ENCODE measurements at regions not wholly inside any gene's neighbourhood (a gene's known extent, or its start where the extent isn't known, plus 50 kb on each side); places are given as distances from the start of the nearest gene placed in this dataset.

DNA sequence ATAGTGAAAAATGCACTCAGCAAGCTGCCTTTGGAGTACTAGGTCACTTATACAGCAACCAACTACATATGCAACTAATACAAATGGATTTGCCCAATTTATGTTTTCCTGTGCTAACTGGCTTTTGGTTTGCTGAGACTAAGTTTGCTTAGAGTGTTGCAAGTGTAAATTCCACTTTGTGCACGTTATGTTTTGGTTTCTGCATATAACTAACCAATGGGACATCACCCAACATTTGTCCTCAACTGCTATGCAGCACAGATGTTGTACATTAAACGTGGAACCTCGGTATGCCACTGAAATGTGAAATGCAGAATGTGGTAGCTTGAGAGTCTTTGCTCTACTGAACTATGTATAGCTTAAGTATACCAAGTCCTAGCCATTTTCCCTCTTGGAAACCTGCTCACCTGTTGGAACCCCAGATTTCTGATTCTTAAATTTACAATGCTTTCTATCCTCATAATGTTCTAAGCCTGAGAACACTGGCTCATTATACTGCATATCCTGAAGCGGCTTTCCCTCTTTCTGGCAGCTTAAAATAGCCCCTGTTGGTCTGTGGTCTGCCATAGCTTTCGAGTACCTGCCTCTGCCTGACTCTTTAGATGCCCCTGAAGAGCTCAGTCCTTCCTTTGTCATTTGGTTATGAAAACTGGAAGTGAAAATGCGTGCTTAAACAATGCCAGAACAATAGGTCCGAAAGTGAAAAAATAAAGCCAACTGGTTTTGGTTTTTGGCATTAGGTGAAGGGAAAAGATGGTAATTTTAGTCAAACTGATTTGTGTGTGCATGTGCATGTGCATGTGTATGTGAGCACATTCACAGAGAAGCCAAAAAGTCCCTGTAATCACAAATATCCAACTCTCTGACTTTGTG is 158.0 kb downstream of the SH2D1A start:
- no peak overlapping the region for H3K27ac ChIP-seq (ENCODE audit: low read depth in 1 of 2, low read length in 2 of 2)
- H3K27me3 ChIP-seq (ENCODE audit: control insufficient read depth in 4 of 4, insufficient read depth in 4 of 4, low read length in 3 of 4) = peaks cover 0 to 4% (median 0%) of the 10 kb centered on the region in 4 donors
- no peaks in the 10 kb centered on the region for H3K4me1 ChIP-seq (ENCODE audit: control insufficient read depth in 4 of 4, insufficient read depth in 4 of 4, low read length in 3 of 4)
- no peak overlapping the region for H3K9ac ChIP-seq (ENCODE audit: low read depth in 1 of 2, low read length in 2 of 2)
- H3K4me3 ChIP-seq (ENCODE audit: low read depth in 1 of 3, low read length in 3 of 3) = no peak overlapping the region
- TF ChIP-seq GABPA (IDR thresholded peaks at IDR 0.05 in 1 of 2, conservative IDR thresholded peaks at IDR 0.05 in 1 of 2) (no peak), FOXA1 (IDR thresholded peaks at IDR 0.05) (no peak), HNF4G (IDR thresholded peaks at IDR 0.05) (no peak), YY1 (IDR thresholded peaks at IDR 0.05) (no peak), NR2F2 (IDR thresholded peaks at IDR 0.05) (no peak), JUND (IDR thresholded peaks at IDR 0.05) (no peak), RAD21 (IDR thresholded peaks at IDR 0.05) (no peak), HNF4A (conservative IDR thresholded peaks at IDR 0.05) (no peak)
- TF ChIP-seq, protein P1, sequence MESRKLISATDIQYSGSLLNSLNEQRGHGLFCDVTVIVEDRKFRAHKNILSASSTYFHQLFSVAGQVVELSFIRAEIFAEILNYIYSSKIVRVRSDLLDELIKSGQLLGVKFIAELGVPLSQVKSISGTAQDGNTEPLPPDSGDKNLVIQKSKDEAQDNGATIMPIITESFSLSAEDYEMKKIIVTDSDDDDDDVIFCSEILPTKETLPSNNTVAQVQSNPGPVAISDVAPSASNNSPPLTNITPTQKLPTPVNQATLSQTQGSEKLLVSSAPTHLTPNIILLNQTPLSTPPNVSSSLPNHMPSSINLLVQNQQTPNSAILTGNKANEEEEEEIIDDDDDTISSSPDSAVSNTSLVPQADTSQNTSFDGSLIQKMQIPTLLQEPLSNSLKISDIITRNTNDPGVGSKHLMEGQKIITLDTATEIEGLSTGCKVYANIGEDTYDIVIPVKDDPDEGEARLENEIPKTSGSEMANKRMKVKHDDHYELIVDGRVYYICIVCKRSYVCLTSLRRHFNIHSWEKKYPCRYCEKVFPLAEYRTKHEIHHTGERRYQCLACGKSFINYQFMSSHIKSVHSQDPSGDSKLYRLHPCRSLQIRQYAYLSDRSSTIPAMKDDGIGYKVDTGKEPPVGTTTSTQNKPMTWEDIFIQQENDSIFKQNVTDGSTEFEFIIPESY (IDR thresholded peaks at IDR 0.05) = no peak
- TF ChIP-seq, protein P2, sequence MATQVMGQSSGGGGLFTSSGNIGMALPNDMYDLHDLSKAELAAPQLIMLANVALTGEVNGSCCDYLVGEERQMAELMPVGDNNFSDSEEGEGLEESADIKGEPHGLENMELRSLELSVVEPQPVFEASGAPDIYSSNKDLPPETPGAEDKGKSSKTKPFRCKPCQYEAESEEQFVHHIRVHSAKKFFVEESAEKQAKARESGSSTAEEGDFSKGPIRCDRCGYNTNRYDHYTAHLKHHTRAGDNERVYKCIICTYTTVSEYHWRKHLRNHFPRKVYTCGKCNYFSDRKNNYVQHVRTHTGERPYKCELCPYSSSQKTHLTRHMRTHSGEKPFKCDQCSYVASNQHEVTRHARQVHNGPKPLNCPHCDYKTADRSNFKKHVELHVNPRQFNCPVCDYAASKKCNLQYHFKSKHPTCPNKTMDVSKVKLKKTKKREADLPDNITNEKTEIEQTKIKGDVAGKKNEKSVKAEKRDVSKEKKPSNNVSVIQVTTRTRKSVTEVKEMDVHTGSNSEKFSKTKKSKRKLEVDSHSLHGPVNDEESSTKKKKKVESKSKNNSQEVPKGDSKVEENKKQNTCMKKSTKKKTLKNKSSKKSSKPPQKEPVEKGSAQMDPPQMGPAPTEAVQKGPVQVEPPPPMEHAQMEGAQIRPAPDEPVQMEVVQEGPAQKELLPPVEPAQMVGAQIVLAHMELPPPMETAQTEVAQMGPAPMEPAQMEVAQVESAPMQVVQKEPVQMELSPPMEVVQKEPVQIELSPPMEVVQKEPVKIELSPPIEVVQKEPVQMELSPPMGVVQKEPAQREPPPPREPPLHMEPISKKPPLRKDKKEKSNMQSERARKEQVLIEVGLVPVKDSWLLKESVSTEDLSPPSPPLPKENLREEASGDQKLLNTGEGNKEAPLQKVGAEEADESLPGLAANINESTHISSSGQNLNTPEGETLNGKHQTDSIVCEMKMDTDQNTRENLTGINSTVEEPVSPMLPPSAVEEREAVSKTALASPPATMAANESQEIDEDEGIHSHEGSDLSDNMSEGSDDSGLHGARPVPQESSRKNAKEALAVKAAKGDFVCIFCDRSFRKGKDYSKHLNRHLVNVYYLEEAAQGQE (IDR thresholded peaks at IDR 0.05) = no peak
- TF ChIP-seq, protein P3, sequence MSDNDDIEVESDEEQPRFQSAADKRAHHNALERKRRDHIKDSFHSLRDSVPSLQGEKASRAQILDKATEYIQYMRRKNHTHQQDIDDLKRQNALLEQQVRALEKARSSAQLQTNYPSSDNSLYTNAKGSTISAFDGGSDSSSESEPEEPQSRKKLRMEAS (IDR thresholded peaks at IDR 0.05) = no peak
- TF ChIP-seq, protein P4, sequence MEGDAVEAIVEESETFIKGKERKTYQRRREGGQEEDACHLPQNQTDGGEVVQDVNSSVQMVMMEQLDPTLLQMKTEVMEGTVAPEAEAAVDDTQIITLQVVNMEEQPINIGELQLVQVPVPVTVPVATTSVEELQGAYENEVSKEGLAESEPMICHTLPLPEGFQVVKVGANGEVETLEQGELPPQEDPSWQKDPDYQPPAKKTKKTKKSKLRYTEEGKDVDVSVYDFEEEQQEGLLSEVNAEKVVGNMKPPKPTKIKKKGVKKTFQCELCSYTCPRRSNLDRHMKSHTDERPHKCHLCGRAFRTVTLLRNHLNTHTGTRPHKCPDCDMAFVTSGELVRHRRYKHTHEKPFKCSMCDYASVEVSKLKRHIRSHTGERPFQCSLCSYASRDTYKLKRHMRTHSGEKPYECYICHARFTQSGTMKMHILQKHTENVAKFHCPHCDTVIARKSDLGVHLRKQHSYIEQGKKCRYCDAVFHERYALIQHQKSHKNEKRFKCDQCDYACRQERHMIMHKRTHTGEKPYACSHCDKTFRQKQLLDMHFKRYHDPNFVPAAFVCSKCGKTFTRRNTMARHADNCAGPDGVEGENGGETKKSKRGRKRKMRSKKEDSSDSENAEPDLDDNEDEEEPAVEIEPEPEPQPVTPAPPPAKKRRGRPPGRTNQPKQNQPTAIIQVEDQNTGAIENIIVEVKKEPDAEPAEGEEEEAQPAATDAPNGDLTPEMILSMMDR (IDR thresholded peaks at IDR 0.05; ENCODE audit: low read depth, low read length, missing input control) = no peak
- 65% methylated on average over 7 of the region's 7 CpGs for WGBS
- no peak for DNase-seq (ENCODE audit: low spot score)
- H3K36me3 ChIP-seq (ENCODE audit: control insufficient read depth in 4 of 4, insufficient read depth in 3 of 4, low read depth in 1 of 4, low read length in 3 of 4) = peaks cover 0 to 2% (median 0%) of the 10 kb centered on the region in 4 donors
- H3K9me3 ChIP-seq (ENCODE audit: control insufficient read depth in 4 of 4, low read length in 3 of 4) = no peaks in the 10 kb centered on the region

DNA sequence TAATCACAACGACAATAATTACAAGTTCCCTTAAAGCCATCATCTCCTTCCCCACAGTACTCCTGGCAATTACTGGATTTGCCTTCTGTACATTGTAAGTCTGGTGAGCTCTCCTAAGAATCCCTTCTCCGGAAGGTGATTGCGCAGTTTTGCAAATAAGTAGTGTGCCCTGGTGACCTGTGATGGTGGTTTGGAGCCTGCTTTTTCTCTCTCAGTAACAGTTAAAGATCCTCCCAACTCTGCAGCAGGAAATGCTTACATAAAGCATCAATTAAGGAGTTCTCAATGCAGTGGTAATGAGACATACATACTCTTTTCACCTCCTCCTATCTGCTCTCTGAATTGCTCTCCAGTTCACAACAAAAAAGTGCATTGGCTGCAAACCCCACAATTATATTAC is 159.7 kb downstream of the SH2D1A start:
- no peak for DNase-seq (ENCODE audit: low spot score)
- TF ChIP-seq, protein P4 (IDR thresholded peaks at IDR 0.05; ENCODE audit: low read depth, low read length, missing input control) = no peak
- TF ChIP-seq JUND (IDR thresholded peaks at IDR 0.05) = no peak
- TF ChIP-seq RXRA (IDR thresholded peaks at IDR 0.05) = no peak
- TF ChIP-seq TAF1 (conservative IDR thresholded peaks at IDR 0.05) = no peak
- no peak for TF ChIP-seq HNF4G (IDR thresholded peaks at IDR 0.05)
- TF ChIP-seq YY1 (IDR thresholded peaks at IDR 0.05) = no peak
- TF ChIP-seq SP1 (IDR thresholded peaks at IDR 0.05) = no peak
- TF ChIP-seq GABPA (IDR thresholded peaks at IDR 0.05 in 1 of 2, conservative IDR thresholded peaks at IDR 0.05 in 1 of 2) = no peak
- TF ChIP-seq, protein P1 (IDR thresholded peaks at IDR 0.05) = no peak
- TF ChIP-seq, protein P5, sequence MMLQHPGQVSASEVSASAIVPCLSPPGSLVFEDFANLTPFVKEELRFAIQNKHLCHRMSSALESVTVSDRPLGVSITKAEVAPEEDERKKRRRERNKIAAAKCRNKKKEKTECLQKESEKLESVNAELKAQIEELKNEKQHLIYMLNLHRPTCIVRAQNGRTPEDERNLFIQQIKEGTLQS (IDR thresholded peaks at IDR 0.05) = no peak
- no peak for TF ChIP-seq HNF4A (conservative IDR thresholded peaks at IDR 0.05)
- no peak for TF ChIP-seq NR2F2 (IDR thresholded peaks at IDR 0.05)
- 80% methylated on average over 3 of the region's 3 CpGs for WGBS
- Histone ChIP-seq H3K27ac (ENCODE audit: low read depth in 1 of 2, low read length in 2 of 2) (no peak overlapping the region), H3K9ac (ENCODE audit: low read depth in 1 of 2, low read length in 2 of 2) (no peak overlapping the region), H3K4me1 (ENCODE audit: control insufficient read depth in 4 of 4, insufficient read depth in 4 of 4, low read length in 3 of 4) (no peaks in the 10 kb centered on the region), H3K27me3 (ENCODE audit: control insufficient read depth in 4 of 4, insufficient read depth in 4 of 4, low read length in 3 of 4) (peaks cover 0 to 4% (median 0%) of the 10 kb centered on the region in 4 donors), H3K4me3 (ENCODE audit: low read depth in 1 of 3, low read length in 3 of 3) (no peak overlapping the region), H3K9me3 (ENCODE audit: control insufficient read depth in 4 of 4, low read length in 3 of 4) (no peaks in the 10 kb centered on the region), H3K36me3 (ENCODE audit: control insufficient read depth in 4 of 4, insufficient read depth in 3 of 4, low read depth in 1 of 4, low read length in 3 of 4) (peaks cover 0 to 2% (median 0%) of the 10 kb centered on the region in 4 donors)
